H9 (cell line): ENCODE measurements at regions not wholly inside any gene's neighbourhood (a gene's known extent, or its start where the extent isn't known, plus 50 kb on each side); places are given as distances from the start of the nearest gene placed in this dataset.
"Not testable (repeated sequence)": the region's sequence is repeated elsewhere in the genome, so short reads cannot be mapped to it uniquely, and the experiment has no call there.

Source experiments
- DNase-seq: peaks from one replicate; pipeline ENCODE4 v3.0.0-alpha.2; 2017
- H2AFZ ChIP-seq: one replicate; pipeline ENCODE4 v1.6.1; 2013; ENCODE audit warnings: mild to moderate bottlenecking, low read length, control low read depth, moderate library complexity
- H2AK5ac ChIP-seq: 2 replicates; pipeline ENCODE4 v1.6.1; 2013; ENCODE audit warnings: low read length, control low read depth, mixed read lengths; ENCODE audit not compliant: insufficient read length
- H2BK120ac ChIP-seq: one replicate; pipeline ENCODE4 v1.6.1; 2013; ENCODE audit warnings: low read depth, mild to moderate bottlenecking, low read length, control low read depth, inconsistent platforms; ENCODE audit not compliant: poor library complexity, severe bottlenecking
- H2BK12ac ChIP-seq: 2 replicates; pipeline ENCODE4 v1.6.1; 2013; ENCODE audit warnings: low read length, control low read depth, mixed read lengths, low read depth; ENCODE audit not compliant: insufficient read length
- H2BK15ac ChIP-seq: 2 replicates; pipeline ENCODE4 v1.6.1; 2013; ENCODE audit warnings: low read depth, low read length, control low read depth
- H2BK20ac ChIP-seq: one replicate; pipeline ENCODE4 v1.6.1; 2013; ENCODE audit warnings: low read depth, mild to moderate bottlenecking, low read length, control low read depth, inconsistent platforms; ENCODE audit not compliant: poor library complexity, severe bottlenecking
- H2BK5ac ChIP-seq: 2 replicates; pipeline ENCODE4 v1.6.1; 2013; ENCODE audit warnings: low read length, control low read depth, mixed read lengths; ENCODE audit not compliant: insufficient read length
- H3K14ac ChIP-seq: 2 replicates; pipeline ENCODE4 v1.6.1; 2013; ENCODE audit warnings: low read length, control low read depth; ENCODE audit not compliant: insufficient read depth
- H3K18ac ChIP-seq: 2 replicates; pipeline ENCODE4 v1.6.1; 2013; ENCODE audit warnings: low read depth, mild to moderate bottlenecking, mixed read lengths, low read length, control low read depth; ENCODE audit not compliant: insufficient read length
- H3K23ac ChIP-seq: 2 replicates; pipeline ENCODE4 v1.6.1; 2013; ENCODE audit warnings: low read length, control low read depth, mixed read lengths, low read depth; ENCODE audit not compliant: insufficient read length
- H3K23me2 ChIP-seq: 2 replicates; pipeline ENCODE4 v1.6.1; 2013; ENCODE audit warnings: low read depth, mild to moderate bottlenecking, mixed read lengths, low read length, control low read depth; ENCODE audit not compliant: insufficient read length, poor library complexity, severe bottlenecking
- H3K27ac ChIP-seq: 2 replicates; pipeline ENCODE4 v1.5.1; 2013; ENCODE audit warnings: low read length, control low read depth, mixed read lengths, low read depth; ENCODE audit not compliant: insufficient read length
- H3K27me3 ChIP-seq: 2 replicates; pipeline ENCODE4 v1.6.1; 2013; ENCODE audit warnings: low read length, control low read depth, inconsistent platforms; ENCODE audit not compliant: insufficient read depth
- H3K4ac ChIP-seq: 2 replicates; pipeline ENCODE4 v1.6.1; 2013; ENCODE audit warnings: low read depth, mild to moderate bottlenecking, control low read depth, inconsistent platforms, low read length, moderate library complexity
- H3K4me1 ChIP-seq: 2 replicates; pipeline ENCODE4 v1.6.1; 2013; ENCODE audit warnings: low read length, control low read depth, inconsistent platforms; ENCODE audit not compliant: insufficient read depth
- H3K4me2 ChIP-seq: 2 replicates; pipeline ENCODE4 v1.6.1; 2013; ENCODE audit warnings: low read length, control low read depth, mixed read lengths; ENCODE audit not compliant: insufficient read length, insufficient read depth
- H3K56ac ChIP-seq: 2 replicates; pipeline ENCODE4 v1.6.1; 2013; ENCODE audit warnings: low read depth, mild to moderate bottlenecking, mixed read lengths, low read length, control low read depth; ENCODE audit not compliant: insufficient read length
- H3K79me1 ChIP-seq: 2 replicates; pipeline ENCODE4 v1.6.1; 2013; ENCODE audit warnings: low read depth, mild to moderate bottlenecking, moderate library complexity, low read length, control low read depth, inconsistent platforms; ENCODE audit not compliant: insufficient read depth, poor library complexity, severe bottlenecking
- H3K79me2 ChIP-seq: 2 replicates; pipeline ENCODE4 v1.6.1; 2013; ENCODE audit warnings: low read length, control low read depth, inconsistent platforms; ENCODE audit not compliant: insufficient read depth
- H3K9ac ChIP-seq: 2 replicates; pipeline ENCODE4 v1.6.1; 2013; ENCODE audit warnings: low read length, control low read depth, mixed read lengths; ENCODE audit not compliant: insufficient read length; ENCODE audit errors: extremely low read depth
- H3K9me3 ChIP-seq: one replicate; pipeline ENCODE4 v1.6.1; 2013; ENCODE audit warnings: low read depth, low read length, inconsistent platforms; ENCODE audit not compliant: control insufficient read depth
- H3T11ph ChIP-seq: one replicate; pipeline ENCODE4 v1.6.1; 2013; ENCODE audit warnings: mild to moderate bottlenecking, low read length, control low read depth, inconsistent platforms
- H4K20me1 ChIP-seq: one replicate; pipeline ENCODE4 v1.6.1; 2013; ENCODE audit not compliant: control insufficient read depth, insufficient read length, insufficient read depth
- H4K5ac ChIP-seq: 2 replicates; pipeline ENCODE4 v1.6.1; 2013; ENCODE audit warnings: low read depth, mild to moderate bottlenecking, mixed read lengths, low read length, control low read depth; ENCODE audit not compliant: insufficient read length
- H4K8ac ChIP-seq: replicated peaks from 2 replicates; pipeline ENCODE4 v1.6.1; 2013; ENCODE audit warnings: low read length, control low read depth, mixed read lengths, low read depth; ENCODE audit not compliant: insufficient read length
- H4K91ac ChIP-seq: 2 replicates; pipeline ENCODE4 v1.6.1; 2013; ENCODE audit warnings: low read depth, mild to moderate bottlenecking, moderate library complexity, mixed read lengths, low read length, control low read depth; ENCODE audit not compliant: insufficient read length
- H3K27ac Mint-ChIP-seq, 3 experiments: 2 replicates in 2 of 3; 3 replicates in 1 of 3; pipeline ENCODE4 v1.8.0; 2020 to 2021; ENCODE audit warnings: mixed read lengths in 3 of 3, mild to moderate bottlenecking in 1 of 3, moderate library complexity in 1 of 3
- H3K27me3 Mint-ChIP-seq: 2 replicates; pipeline ENCODE4 v1.8.0; 2021; ENCODE audit warnings: low read depth, mild to moderate bottlenecking, moderate library complexity, mixed read lengths
- H3K36me3 Mint-ChIP-seq, 3 experiments: 2 replicates in 2 of 3; 3 replicates in 1 of 3; pipeline ENCODE4 v1.8.0; 2020 to 2021; ENCODE audit warnings: low read depth in 3 of 3, mixed read lengths in 3 of 3; ENCODE audit not compliant: insufficient read depth in 1 of 3
- H3K4me1 Mint-ChIP-seq, 2 experiments: 2 replicates each; pipeline ENCODE4 v1.8.0; 2020; ENCODE audit warnings: mixed read lengths in 2 of 2
- H3K4me3 Mint-ChIP-seq, 2 experiments: 2 replicates in 1 of 2; 3 replicates in 1 of 2; pipeline ENCODE4 v1.8.0; 2020 to 2021; ENCODE audit warnings: mild to moderate bottlenecking in 2 of 2, mixed read lengths in 2 of 2, moderate library complexity in 1 of 2
- H3K9me3 Mint-ChIP-seq, 2 experiments: 2 replicates in 1 of 2; 3 replicates in 1 of 2; pipeline ENCODE4 v1.8.0; 2020; ENCODE audit warnings: mild to moderate bottlenecking in 2 of 2, mixed read lengths in 2 of 2, moderate library complexity in 1 of 2
- WGBS: extraction: QIAGEN DNeasy Blood & Tissue Kit; methylation state at CpG from one replicate; pipeline ENCODE4 v1.1.7; 2013; ENCODE audit warnings: missing lambda C conversion rate, low lambda C conversion rate, mixed read lengths; ENCODE audit not compliant: insufficient read length; ENCODE audit errors: extremely low coverage; 5-methylcytosine and 5-hydroxymethylcytosine counted together

GRCh38 chr13:54268013-54268695, 1239.5 kb downstream of the OLFM4 start:
- peak overlapping the region; percentile 56 to 82; a peak in 4 of 5 replicates for H3K4me3 Mint-ChIP-seq
- H3K4me2 ChIP-seq, result peak overlapping the region; percentile 36

More at GRCh38 chr13:54268013-54268695, 1239.5 kb downstream of the OLFM4 start:
- H4K20me1 ChIP-seq, H3K79me1 ChIP-seq, H3K27me3 ChIP-seq, H3K23me2 ChIP-seq, H4K5ac ChIP-seq, H4K8ac ChIP-seq, H2AFZ ChIP-seq, H2BK20ac ChIP-seq, H2BK12ac ChIP-seq, H2AK5ac ChIP-seq, H3K14ac ChIP-seq, H3K4me1 ChIP-seq, H3K56ac ChIP-seq, H3K9me3 ChIP-seq, H4K91ac ChIP-seq, H3K4ac ChIP-seq, H3K23ac ChIP-seq, H3K27me3 Mint-ChIP-seq, H2BK5ac ChIP-seq, H2BK15ac ChIP-seq, H3K18ac ChIP-seq, H3T11ph ChIP-seq: not testable (repeated sequence)
- Mint-ChIP-seq H3K36me3 (peaks cover 16 to 18% (median 18%) of the 10 kb centered on the region in 3 experiments), H3K4me1 (peaks cover 55 to 69% of the 10 kb centered on the region in 2 experiments), H3K9me3 (peaks cover 10 to 11% of the 10 kb centered on the region in 2 experiments; a peak in 4 of 5 replicates), H3K27ac (peak overlapping the region; percentile 86 to 97 (median 94))
- DNase-seq, result peak; percentile 84
- H3K27ac ChIP-seq, result peak overlapping the region; percentile 93
- peak overlapping the region; percentile 8 for H3K9ac ChIP-seq
- peak overlapping the region; percentile 3 for H2BK120ac ChIP-seq
- peaks cover 31% of the 10 kb centered on the region; the same call in 1 of the 2 replicates for H3K79me2 ChIP-seq
- no CpG with 5 or more reads among the region's 11 CpGs for WGBS
